GM18502 (cell line): ENCODE measurements at regions not wholly inside any gene's neighbourhood (a gene's known extent, or its start where the extent isn't known, plus 50 kb on each side); places are given as distances from the start of the nearest gene placed in this dataset.
"Not testable (repeated sequence)": the region's sequence is repeated elsewhere in the genome, so short reads cannot be mapped to it uniquely, and the experiment has no call there.

Experiments used
- ATAC-seq: cut with Tn5 transposase; IDR thresholded peaks from one replicate; pipeline ENCODE4 v1.9.1; 2021; ENCODE audit warnings: mild to moderate bottlenecking; ENCODE audit not compliant: unreplicated experiment, poor library complexity

DNA sequence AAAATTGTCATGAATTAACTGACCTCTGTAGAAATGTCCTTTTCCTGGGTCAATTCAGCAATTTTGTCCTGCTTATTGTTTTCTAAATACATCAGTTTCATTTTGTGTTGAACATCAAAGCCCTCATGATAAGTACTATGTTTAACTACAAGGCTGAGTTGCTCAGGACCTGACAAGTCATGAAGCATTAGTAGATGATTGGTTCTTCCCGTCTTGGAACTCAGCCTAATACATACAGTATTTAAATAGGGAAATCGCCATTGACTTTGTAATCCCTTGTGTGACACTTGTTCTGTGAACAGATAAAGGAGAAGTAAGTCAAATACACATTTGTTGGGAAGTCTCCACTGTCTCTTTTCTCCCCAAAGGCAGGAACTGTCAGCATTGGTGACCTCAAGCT lies 109.6 kb upstream of the POMZP3 start:
- not testable (repeated sequence) for ATAC-seq

DNA sequence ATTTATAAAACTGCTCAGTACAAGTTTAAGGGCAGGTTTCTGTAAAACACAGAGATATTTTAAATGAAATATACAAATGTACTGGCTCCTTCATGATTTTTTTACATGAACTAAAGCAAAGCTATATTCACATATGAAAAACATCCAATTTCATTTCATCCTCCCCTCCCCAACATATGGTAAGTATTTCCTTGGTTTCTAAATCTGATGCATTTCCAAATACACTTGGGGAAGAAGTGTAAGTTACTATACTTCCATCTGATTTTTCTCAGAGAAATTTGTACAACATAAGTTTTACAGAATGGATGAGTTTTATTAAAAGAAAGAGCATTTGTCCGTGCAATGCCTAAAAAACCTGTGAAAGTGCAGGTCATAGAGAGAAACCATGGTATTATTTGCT lies 109.0 kb upstream of the POMZP3 start:
- not testable (repeated sequence) for ATAC-seq

DNA sequence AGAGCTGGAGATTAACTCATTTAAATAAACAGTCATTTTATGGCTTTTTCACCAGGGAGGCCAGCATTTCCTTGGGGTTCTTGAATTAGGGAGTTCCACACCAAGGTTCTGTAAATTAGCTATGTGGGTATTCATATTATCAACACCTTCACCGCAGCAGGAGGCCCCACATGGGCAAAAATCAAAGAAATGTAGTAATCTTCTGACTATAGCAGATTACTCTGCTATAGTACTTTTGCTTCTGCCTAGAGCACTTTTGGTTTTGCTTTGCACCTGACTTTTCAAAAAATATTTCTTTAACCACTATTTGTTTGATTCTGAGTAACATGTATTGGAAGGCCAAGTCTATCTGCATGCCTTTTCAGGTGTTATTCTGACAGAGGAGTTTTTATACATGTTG lies 108.6 kb upstream of the POMZP3 start:
- ATAC-seq: not testable (repeated sequence)

DNA sequence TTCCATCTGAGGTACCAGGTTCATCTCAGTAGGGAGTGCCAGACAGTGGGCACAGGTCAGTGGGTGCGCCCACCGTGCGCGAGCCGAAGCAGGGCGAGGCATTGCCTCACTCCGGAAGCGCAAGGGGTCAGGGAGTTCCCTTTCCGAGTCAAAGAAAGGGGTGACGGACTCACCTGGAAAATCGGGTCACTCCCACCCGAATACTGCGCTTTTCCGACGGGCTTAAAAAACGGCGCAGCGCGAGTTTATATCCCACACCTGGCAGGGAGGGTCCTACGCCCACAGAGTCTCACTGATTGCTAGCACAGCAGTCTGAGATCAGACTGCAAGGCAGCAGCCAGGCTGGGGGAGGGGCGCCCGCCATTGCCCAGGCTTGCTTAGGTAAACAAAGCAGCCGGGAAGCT lies 101.5 kb upstream of the POMZP3 start:
- not testable (repeated sequence) for ATAC-seq

DNA sequence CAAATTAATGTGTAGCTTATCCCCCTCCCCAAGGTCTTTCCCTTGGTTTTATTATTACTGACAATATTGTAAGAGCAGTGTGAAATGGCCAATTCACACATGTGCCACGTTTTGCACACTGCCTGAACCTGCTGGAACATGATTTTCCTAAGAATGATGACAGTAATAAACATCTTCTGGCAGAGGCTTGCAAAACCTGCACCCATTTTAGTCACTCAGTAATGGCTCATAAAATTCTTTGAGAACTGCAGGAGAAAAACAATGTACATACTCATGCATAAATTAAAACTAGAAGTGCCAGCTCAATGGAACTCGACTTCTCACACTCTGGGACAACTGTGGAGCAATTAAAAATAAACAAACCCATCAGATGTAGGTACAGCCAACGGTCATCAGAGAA lies 96.8 kb upstream of the POMZP3 start:
- ATAC-seq: not testable (repeated sequence)

DNA sequence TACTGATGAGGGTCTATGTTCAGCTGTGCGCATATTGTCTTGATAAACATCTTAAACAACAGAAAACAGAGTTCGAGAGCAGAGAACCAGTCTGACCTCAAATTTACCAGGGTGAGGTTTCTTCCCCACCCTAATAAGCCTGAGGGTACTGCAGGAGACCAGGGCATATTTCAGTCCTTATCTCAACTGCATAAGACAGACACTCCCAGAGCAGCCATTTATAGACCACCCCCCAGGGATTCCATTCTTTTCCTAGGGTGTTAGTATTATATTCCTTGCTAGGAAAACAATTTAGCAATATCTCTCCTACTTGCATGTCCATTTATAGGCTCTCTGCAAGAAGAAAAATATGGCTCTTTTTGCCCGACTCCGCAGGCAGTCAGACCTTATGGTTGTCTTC lies 89.5 kb upstream of the POMZP3 start:
- ATAC-seq: not testable (repeated sequence)

DNA sequence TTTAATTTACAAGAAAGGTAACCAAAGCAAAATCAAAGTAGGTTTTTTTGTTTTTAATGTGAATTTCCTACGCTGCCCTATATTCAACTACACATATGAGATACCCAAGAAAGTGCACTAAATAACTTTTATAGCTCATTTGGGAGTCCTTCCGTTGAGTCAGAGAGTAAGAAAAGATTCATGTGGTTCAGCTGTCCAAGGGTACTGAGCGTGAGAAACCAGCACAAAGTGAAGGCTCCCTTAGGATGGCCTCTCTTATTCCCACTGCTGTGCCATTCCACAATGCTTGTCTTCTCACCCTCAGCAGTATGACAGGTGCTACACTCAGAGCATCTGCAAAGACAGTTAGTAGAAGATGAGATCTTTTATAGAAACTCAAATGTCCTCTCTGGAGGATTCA lies 85.8 kb upstream of the POMZP3 start:
- not testable (repeated sequence) for ATAC-seq

DNA sequence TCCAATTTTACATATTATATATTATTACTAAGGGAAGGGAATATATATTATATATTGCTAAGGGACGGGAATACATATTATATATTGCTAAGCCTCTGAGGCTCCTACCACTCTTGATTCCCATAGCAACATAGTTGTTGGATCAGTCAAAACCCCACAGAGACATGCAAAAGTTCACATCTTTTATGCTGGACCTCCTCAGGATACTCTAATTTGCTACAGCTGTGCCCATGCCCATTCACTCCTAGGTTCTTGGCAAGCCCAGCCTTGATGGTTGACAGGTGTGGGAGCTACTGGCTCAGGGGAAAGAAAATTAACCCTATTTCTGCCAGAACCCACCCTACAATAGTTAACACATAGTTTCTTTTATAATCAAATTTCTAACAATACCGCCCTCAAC lies 84.6 kb upstream of the POMZP3 start:
- ATAC-seq: not testable (repeated sequence)

DNA sequence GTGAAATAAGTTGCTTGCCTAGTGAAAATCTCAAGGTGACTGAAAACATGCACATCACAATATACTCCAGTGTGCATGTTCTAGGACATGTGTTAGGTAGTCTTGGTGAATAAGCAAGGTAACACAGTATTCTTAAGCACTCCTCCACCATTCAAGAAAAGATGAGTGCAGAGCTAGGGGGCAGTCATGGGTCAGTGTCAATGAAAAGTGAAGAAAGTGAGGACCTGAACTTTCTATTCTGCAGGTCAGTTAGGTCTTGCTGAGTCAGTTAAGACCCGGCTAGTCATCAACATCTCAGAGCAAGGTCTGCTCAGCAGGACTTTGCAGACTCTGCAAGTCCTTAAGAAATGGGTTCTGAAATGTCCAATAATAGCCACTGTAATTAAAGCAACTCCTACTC lies 82.6 kb upstream of the POMZP3 start:
- ATAC-seq: not testable (repeated sequence)

DNA sequence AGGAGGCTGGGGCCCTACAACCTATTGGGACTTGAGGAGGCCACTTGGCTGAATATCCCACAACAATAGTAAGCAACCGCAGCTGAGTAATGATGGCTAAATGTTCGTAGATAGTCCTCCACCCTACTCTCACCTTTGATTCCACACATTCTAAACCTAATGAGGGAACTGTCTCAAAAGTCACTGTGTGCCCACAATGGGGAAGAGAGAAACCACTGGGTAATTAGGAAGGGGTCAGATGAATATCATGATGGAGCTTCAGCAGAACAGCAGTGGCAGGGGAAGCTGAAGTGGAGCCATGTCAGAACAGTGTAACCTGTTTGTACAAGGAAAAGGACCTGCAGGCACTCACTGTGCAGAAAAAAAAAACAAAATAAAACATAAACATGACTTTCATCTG lies 81.4 kb upstream of the POMZP3 start:
- ATAC-seq: not testable (repeated sequence)

DNA sequence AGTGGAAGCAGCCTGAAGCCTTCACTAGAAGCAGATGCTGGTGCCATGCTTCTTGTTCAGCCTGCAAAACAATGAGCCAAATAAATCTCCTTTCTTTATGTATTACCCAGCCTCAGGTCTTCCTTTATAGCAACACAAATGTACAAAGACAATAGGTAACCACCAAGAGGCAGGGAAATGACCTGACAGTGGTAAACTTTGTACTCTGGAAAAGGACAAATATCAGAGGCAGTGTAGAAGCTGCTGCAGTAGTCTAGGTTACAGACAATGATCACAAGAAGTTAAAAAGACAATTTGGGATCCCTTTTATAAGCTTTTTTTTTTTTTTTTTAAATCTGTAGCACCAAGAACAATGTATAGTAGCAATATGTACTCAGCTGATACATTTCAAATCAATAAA lies 76.7 kb upstream of the POMZP3 start:
- ATAC-seq: not testable (repeated sequence)

DNA sequence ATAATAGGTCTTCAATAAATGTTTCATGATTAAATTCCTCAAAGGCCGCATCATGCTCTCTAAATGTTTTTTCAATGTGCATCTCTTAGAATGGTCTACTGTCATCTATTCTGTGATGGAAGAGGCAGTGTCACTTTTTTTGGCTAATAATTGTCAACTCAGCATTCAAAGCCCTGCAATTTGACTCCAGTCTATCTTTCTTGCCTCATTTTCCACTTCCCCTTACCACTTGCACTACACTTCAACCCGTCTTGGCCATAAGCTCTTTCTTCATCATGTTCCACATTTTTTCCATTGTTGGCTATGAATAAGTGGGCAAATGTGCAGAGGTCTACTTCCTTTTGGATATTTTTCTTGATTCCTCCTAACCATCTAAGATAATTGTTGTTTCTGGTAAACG lies 59.2 kb upstream of the POMZP3 start:
- not testable (repeated sequence) for ATAC-seq

DNA sequence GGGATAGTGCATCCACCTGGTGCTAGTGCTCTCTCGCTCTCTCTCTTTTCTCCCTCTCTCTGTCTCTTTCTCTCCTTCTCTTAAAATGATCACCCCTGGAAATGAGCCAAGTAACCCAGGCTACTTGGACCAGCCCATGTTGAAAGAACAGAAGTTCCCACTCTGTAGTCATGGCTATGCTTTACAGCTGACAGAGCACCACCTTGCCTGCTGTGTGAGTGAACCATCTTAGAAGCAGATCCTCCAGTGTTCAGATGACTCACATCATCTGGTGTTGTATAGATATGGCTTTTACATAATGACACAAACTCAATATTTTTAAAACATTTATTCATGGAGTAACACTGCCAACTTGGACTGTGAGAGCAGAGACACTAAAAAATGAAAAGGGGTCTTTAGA lies 57.7 kb upstream of the POMZP3 start:
- ATAC-seq: not testable (repeated sequence)

DNA sequence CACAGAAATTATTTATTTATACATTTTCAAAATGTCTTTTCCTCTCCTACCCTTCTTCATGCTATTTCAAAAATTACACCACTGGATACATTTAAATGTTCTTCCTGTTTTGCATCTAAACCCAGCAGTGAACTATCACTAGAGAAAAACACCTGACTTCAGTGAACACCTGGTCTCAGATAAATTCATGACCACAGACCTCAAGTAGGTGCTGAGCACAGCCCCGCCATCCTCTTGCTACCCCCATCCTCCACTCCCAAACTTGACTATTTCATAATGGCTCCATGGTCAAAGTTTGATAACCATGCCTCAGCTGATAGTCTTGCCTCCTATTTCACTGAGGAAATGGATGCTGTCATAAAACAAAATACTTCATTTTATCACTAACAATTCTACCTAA lies 56.6 kb upstream of the POMZP3 start:
- ATAC-seq: not testable (repeated sequence)

DNA sequence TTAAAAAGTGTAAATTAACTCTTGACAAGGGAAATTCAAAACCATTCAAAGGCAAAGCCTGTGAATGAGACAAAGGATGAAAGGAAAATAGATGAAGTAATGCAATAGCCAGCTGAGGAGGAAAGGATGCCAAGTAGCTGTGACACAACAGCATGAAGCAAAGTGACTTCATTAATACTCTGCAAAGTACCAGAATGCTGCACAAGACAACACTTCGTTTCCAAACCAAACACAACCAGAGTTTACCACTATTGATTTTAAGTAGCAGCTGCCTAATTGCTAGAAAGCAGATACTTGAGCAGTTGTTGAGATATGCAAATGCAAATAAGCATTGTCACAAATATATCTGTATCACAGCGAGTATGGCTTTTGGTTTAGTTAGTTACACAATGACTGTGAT lies 54.7 kb upstream of the POMZP3 start:
- not testable (repeated sequence) for ATAC-seq

DNA sequence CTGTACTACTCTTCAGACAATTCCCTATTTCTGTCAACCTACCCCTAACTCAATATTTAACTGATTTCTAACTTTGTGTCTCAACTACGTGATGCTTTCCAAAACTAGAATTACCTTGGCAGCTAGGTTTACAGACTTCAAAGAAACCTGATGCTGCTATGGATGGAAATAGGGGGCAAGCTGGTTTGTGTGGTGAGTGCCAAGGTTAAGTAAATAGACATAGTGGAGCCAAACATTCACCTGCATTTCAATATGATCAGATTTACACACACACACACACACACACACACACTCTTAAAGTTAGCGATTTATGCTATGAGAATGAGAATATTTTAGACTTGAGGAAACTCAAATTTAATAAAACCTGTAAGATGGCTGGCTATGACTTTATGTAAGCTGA lies 52.1 kb upstream of the POMZP3 start:
- ATAC-seq: not testable (repeated sequence)

DNA sequence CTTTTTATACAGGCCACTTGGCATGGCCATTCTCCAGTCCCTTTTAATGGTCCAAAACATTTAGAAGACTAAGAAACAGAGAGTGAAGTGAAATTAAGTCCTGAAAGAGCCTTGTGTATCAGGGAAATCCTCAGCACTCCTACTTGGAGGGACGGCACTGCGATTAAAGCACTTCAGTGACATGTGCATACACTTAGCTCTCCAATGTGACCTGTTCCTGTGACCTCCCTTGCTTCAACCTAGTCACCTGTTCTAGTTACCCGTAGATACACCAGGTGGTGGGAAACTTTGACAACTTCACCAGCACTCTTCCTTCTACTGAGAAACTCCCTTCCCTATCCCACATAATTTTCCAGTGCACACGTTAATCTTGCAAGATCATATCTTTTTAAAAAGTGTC lies 51.4 kb upstream of the POMZP3 start:
- ATAC-seq: not testable (repeated sequence)

DNA sequence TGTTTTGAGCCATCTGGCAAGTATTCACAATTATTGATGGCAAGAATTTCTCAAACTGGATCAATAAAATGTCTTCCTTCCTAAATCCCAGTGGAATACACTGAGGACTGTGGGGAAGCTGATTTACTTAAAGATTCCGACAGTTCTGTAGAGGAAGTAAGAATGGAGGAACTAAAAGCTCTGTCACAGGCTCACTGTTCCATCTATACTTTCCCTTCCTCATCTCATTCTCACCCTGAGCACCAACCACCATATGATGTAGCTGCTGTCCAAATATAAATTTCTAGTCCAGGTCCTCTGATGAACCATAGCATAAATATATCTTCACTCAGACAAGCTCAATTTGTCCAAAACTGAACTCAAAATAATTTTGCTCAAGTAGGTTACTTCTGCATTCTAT lies 49.8 kb upstream of the POMZP3 start:
- not testable (repeated sequence) for ATAC-seq
